Omental fat pad (tissue), 3 donors: ENCODE measurements at regions not wholly inside any gene's neighbourhood (a gene's known extent, or its start where the extent isn't known, plus 50 kb on each side); places are given as distances from the start of the nearest gene placed in this dataset.

Experiments
- ATAC-seq: fragments of 150-250 bp; one replicate; pipeline ENCODE4 v1.9.1; 2016; ENCODE audit warnings: mild to moderate bottlenecking, moderate library complexity; ENCODE audit not compliant: low FRiP score
- DNase-seq: peaks from one replicate; pipeline ENCODE4 v3.0.0-alpha.2; 2019; ENCODE audit warnings: low spot score
- TF ChIP-seq, protein P1 (sequence below), 3 donors: fragments of 450-650 bp; IDR thresholded peaks; one replicate each; pipeline ENCODE4 v1.5.1; 2016 to 2017; ENCODE audit warnings: antibody characterized with exemption in 3 of 3, mild to moderate bottlenecking in 3 of 3, moderate library complexity in 2 of 3

DNA sequence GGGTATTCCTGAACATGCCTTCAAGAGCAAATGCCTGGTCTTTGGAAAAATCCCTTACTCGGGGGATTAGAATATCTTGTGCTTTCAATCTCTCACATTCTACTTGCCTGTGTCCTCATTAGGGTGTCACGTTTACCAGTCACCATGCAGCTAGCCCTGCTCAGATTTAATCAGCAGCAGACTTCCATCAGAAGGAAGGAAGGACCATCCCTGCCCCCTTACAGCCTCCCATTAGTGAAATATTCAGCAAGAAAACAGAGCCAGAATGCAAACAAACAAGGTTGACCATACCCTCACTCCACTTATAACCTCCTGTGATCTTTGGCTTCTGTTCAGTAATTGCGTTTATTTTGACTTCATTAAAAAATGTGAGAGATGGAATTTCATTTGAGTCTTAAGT is 208.6 kb downstream of the CXCL12 start:
- TF ChIP-seq, protein P1, sequence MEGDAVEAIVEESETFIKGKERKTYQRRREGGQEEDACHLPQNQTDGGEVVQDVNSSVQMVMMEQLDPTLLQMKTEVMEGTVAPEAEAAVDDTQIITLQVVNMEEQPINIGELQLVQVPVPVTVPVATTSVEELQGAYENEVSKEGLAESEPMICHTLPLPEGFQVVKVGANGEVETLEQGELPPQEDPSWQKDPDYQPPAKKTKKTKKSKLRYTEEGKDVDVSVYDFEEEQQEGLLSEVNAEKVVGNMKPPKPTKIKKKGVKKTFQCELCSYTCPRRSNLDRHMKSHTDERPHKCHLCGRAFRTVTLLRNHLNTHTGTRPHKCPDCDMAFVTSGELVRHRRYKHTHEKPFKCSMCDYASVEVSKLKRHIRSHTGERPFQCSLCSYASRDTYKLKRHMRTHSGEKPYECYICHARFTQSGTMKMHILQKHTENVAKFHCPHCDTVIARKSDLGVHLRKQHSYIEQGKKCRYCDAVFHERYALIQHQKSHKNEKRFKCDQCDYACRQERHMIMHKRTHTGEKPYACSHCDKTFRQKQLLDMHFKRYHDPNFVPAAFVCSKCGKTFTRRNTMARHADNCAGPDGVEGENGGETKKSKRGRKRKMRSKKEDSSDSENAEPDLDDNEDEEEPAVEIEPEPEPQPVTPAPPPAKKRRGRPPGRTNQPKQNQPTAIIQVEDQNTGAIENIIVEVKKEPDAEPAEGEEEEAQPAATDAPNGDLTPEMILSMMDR (IDR thresholded peaks at IDR 0.05) = no peak
- no peak for ATAC-seq
- DNase-seq = no peak

DNA sequence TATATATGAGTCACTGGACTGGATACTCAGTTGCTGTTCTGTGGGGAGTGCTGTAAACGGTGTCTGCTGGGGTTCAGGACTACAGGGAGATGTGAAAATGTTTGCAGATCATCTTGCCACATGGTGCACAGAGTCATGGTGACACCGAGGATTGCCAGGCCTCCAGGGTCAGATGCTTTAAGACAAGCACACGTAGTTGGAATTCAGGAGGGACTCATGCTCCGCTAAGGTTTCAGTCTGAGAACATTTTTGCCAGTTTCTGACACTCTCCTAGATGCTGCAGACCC is 211.3 kb downstream of the CXCL12 start:
- no peak for ATAC-seq
- TF ChIP-seq, protein P1 (IDR thresholded peaks at IDR 0.05) = no peak
- DNase-seq = no peak

DNA sequence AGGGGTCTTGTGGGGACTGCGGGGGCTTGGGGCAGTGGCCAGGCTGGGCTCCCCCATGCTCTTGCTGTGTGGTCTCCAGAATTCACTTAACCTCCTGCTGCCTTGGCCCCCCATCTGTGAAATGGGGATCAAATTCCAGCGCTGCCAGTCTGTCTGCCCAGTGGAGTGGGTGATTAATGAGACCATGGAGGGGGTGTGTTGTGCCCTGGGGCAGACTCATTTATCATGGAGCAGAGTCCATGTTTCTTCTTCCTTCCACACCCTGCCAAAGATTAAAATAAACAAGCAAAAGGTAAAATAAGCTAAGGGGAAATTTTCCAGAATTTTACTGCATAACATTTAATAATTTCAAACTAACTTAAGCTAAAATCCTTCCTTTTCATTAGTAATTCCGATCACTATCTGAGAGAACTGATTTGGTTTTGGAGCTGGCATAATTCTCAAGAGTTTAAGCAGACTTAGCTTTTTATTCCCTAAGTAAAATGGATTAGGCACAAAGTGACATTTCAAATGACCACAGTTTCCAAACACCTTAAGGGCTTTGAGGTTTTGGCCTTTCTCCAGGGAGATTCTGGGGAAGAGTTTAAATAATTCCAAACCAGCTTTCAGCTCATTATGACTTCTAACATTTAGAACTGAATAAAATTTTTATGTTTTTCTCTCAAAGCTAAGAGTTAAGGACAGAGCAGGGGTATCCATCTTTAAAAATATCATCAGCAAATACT is 211.9 kb downstream of the CXCL12 start:
- TF ChIP-seq, protein P1 (IDR thresholded peaks at IDR 0.05) = no peak
- ATAC-seq (no peak), DNase-seq (no peak)

DNA sequence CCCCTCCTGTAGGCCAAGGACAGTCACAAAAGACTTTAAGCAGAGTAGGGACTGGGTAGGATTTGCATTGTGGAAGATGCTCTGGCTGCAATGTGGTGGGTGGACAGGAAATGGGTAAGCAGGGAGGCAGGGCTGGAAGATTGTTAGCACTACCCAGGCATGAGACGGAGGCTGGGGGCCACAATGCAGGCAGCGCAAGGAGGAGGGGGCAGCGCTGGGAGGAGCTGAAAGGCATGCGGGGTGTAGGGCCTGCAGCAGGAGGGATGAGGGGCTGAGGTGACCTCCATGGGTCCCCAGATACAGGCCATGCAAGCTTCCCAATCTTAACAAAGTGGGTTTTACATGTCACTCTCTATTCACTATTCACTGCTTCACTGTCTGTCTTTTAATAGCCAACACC is 213.1 kb downstream of the CXCL12 start:
- ATAC-seq = no peak
- DNase-seq = no peak
- TF ChIP-seq, protein P1 (IDR thresholded peaks at IDR 0.05) = no peak

DNA sequence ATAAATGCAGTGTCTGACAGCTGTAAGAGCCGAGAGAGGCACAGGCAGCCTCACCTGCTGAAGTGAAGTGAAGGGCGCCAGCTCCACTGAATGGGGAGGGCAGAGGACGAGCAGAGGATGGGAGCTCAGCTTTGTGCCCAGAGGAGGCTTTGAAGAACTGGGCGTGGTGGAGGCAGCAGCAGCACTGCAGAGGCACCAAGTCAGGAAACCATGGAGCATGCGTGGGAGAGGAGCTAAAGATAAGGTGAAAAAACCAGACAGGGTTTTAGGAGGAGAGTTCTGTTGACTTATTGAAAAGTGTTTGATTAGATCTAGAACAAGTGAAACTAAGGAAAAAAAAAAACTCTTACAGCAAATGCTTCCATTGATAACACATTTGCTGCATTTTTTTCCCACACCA is 216.4 kb downstream of the CXCL12 start:
- DNase-seq (no peak), ATAC-seq (no peak)
- TF ChIP-seq, protein P1 (IDR thresholded peaks at IDR 0.05) = no peak

DNA sequence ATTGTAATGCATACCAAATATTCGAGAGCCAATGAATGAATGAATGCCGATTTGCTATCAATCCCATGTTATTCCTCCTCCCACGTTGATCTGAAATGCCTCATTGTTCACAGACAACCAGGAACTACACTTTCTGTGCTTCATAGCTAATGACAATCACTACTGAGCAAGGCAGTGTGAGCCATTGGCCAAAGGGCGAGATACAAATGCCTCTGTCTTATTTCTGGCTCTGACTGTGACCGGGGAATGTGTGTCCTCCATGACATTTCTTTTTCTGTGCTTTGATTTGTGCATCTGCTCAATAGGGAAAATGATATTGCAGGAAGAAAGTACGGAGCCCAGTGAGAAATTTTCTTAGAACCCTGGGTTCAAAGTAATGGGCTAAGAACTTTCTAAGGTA is 217.1 kb downstream of the CXCL12 start:
- ATAC-seq = no peak
- TF ChIP-seq, protein P1 (IDR thresholded peaks at IDR 0.05) = no peak
- no peak for DNase-seq

DNA sequence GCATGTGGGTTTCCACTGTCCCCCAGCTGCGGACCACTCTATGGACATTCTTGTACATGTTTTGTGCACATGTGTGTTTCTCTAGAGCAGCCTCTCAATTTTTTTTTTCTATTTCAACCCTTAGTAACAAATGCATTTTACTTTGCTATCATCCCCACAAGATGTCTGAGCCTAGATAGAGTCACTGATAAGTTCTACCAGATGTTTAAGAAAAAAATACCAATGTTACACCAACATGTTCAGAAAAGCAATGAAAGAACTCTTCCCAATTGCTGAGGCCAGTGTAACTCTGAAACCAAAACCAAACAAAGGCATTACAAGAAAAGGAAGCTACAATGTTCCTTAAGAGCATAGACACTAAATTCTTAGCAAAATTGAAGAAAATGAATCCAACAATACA is 218.5 kb downstream of the CXCL12 start:
- ATAC-seq (no peak), DNase-seq (no peak)
- TF ChIP-seq, protein P1 (IDR thresholded peaks at IDR 0.05) = no peak
